Endodermal cell (in vitro differentiated cells): ENCODE measurements at regions not wholly inside any gene's neighbourhood (a gene's known extent, or its start where the extent isn't known, plus 50 kb on each side); places are given as distances from the start of the nearest gene placed in this dataset.

Experiments
- DNase-seq: peaks from one replicate; pipeline ENCODE4 v3.0.0-alpha.2; 2017
- H3K27ac ChIP-seq: 2 replicates; pipeline ENCODE4 v1.5.1; 2013; ENCODE audit warnings: mild to moderate bottlenecking, low read depth, low read length, moderate library complexity
- H3K27me3 ChIP-seq: 2 replicates; pipeline ENCODE4 v1.6.1; 2013; ENCODE audit warnings: mild to moderate bottlenecking, low read length, moderate library complexity; ENCODE audit not compliant: insufficient read depth, control insufficient read depth, poor library complexity, severe bottlenecking
- H3K36me3 ChIP-seq: 2 replicates; pipeline ENCODE4 v1.7.0; 2013; ENCODE audit warnings: mild to moderate bottlenecking, low read length, moderate library complexity; ENCODE audit not compliant: control insufficient read depth, insufficient read depth
- H3K4me1 ChIP-seq: one replicate; pipeline ENCODE4 v1.7.0; 2013; ENCODE audit warnings: low read length; ENCODE audit not compliant: control insufficient read depth, insufficient read depth
- H3K4me3 ChIP-seq: 2 replicates; pipeline ENCODE4 v1.5.1; 2013; ENCODE audit warnings: mild to moderate bottlenecking, low read length, moderate library complexity
- H3K9ac ChIP-seq: 2 replicates; pipeline ENCODE4 v1.6.1; 2013; ENCODE audit warnings: mild to moderate bottlenecking, low read length, moderate library complexity; ENCODE audit not compliant: poor library complexity, severe bottlenecking; ENCODE audit errors: extremely low read depth
- H3K9me3 ChIP-seq: 2 replicates; pipeline ENCODE4 v1.6.1; 2013; ENCODE audit warnings: mild to moderate bottlenecking, low read length, moderate library complexity; ENCODE audit not compliant: control insufficient read depth
- H3K27ac Mint-ChIP-seq: 2 replicates; pipeline ENCODE4 v1.8.0; 2020; ENCODE audit warnings: mixed read lengths
- H3K27me3 Mint-ChIP-seq: 2 replicates; pipeline ENCODE4 v1.8.0; 2021; ENCODE audit warnings: mild to moderate bottlenecking, mixed read lengths; ENCODE audit not compliant: insufficient read depth
- H3K36me3 Mint-ChIP-seq: 2 replicates; pipeline ENCODE4 v1.8.0; 2020; ENCODE audit warnings: low read depth, mixed read lengths
- H3K4me1 Mint-ChIP-seq: 2 replicates; pipeline ENCODE4 v1.8.0; 2020; ENCODE audit warnings: mixed read lengths
- H3K4me3 Mint-ChIP-seq: 2 replicates; pipeline ENCODE4 v1.8.0; 2020; ENCODE audit warnings: mild to moderate bottlenecking, moderate library complexity, mixed read lengths
- H3K9me3 Mint-ChIP-seq: 2 replicates; pipeline ENCODE4 v1.8.0; 2020; ENCODE audit warnings: mild to moderate bottlenecking, mixed read lengths
- WGBS, 2 experiments: methylation state at CpG; one replicate each; pipeline versions ENCODE4 v1.1.5 to v1.1.7; 2013; ENCODE audit warnings: missing lambda C conversion rate in 2 of 2, mixed read lengths in 1 of 2; ENCODE audit not compliant: insufficient coverage in 1 of 2, insufficient read length in 1 of 2; 5-methylcytosine and 5-hydroxymethylcytosine counted together
- TF ChIP-seq, protein P1 (sequence below): fragments of 200-600 bp; sonication (generic); conservative IDR thresholded peaks from 2 replicates; pipeline ENCODE4 v1.5.0; 2021; ENCODE audit warnings: antibody characterized with exemption, mild to moderate bottlenecking

DNA sequence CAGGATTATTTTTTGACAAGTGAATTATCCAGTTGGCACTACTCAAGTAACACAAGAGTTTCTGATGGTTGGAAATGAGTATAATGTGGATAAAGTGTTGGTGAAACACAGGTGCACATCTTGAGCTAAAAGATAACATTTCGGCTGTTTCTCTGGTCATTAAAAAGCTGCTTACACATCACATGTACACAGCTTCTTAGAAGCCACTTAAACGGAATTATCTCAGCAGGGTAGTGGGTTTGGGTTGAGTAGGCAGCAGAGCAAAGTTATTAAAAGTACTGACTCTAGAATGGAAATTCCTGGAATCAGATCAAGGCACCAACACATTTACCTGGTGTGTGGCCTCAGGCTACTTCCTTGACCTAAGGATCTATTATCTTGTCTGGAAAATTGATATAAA is 55.4 kb upstream of the RASSF6 start:
- H3K27me3 Mint-ChIP-seq, result peaks cover 2% of the 10 kb centered on the region
- H3K4me1 Mint-ChIP-seq, result no peaks in the 10 kb centered on the region
- no peak for DNase-seq
- no peak overlapping the region for H3K4me3 Mint-ChIP-seq
- no peak overlapping the region for H3K27ac ChIP-seq
- no peaks in the 10 kb centered on the region for H3K4me1 ChIP-seq
- no peaks in the 10 kb centered on the region for H3K36me3 ChIP-seq
- H3K9me3 Mint-ChIP-seq, result no peaks in the 10 kb centered on the region
- no peak overlapping the region for H3K27ac Mint-ChIP-seq
- no peak overlapping the region for H3K4me3 ChIP-seq
- no peaks in the 10 kb centered on the region for H3K27me3 ChIP-seq
- H3K36me3 Mint-ChIP-seq, result no peaks in the 10 kb centered on the region
- TF ChIP-seq, protein P1, sequence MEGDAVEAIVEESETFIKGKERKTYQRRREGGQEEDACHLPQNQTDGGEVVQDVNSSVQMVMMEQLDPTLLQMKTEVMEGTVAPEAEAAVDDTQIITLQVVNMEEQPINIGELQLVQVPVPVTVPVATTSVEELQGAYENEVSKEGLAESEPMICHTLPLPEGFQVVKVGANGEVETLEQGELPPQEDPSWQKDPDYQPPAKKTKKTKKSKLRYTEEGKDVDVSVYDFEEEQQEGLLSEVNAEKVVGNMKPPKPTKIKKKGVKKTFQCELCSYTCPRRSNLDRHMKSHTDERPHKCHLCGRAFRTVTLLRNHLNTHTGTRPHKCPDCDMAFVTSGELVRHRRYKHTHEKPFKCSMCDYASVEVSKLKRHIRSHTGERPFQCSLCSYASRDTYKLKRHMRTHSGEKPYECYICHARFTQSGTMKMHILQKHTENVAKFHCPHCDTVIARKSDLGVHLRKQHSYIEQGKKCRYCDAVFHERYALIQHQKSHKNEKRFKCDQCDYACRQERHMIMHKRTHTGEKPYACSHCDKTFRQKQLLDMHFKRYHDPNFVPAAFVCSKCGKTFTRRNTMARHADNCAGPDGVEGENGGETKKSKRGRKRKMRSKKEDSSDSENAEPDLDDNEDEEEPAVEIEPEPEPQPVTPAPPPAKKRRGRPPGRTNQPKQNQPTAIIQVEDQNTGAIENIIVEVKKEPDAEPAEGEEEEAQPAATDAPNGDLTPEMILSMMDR, result no peak
- H3K9me3 ChIP-seq, result no peaks in the 10 kb centered on the region
- 89% methylated on average over 2 of the region's 2 CpGs; no CpG with 5 or more reads in 1 of the 2 experiments for WGBS, 2 experiments
- no peak overlapping the region for H3K9ac ChIP-seq

GRCh38 chr4:73676136-73676535 is 55.9 kb upstream of the RASSF6 start:
- Histone ChIP-seq H3K27ac (no peak overlapping the region), H3K36me3 (no peaks in the 10 kb centered on the region), H3K27me3 (no peaks in the 10 kb centered on the region), H3K4me3 (no peak overlapping the region), H3K4me1 (no peaks in the 10 kb centered on the region), H3K9me3 (no peaks in the 10 kb centered on the region), H3K9ac (no peak overlapping the region)
- Mint-ChIP-seq H3K4me3 (no peak overlapping the region), H3K27ac (no peak overlapping the region), H3K27me3 (peaks cover 2% of the 10 kb centered on the region), H3K4me1 (no peaks in the 10 kb centered on the region), H3K9me3 (no peaks in the 10 kb centered on the region), H3K36me3 (no peaks in the 10 kb centered on the region)
- DNase-seq, result no peak
- TF ChIP-seq, protein P1, result no peak
- whole genome bisulfite sequencing, 2 experiments, result 90 to 92% methylated on average over 2 of the region's 2 CpGs

GRCh38 chr4:73676861-73677323 is 56.7 kb upstream of the RASSF6 start:
- no peaks in the 10 kb centered on the region for H3K27me3 ChIP-seq
- DNase-seq, result no peak
- H3K36me3 Mint-ChIP-seq, result no peaks in the 10 kb centered on the region
- TF ChIP-seq, protein P1, result no peak
- H3K4me3 Mint-ChIP-seq, result no peak overlapping the region
- no peak overlapping the region for H3K27ac ChIP-seq
- no peaks in the 10 kb centered on the region for H3K9me3 ChIP-seq
- no peaks in the 10 kb centered on the region for H3K4me1 Mint-ChIP-seq
- H3K4me3 ChIP-seq, result no peak overlapping the region
- H3K36me3 ChIP-seq, result no peaks in the 10 kb centered on the region
- no peak overlapping the region for H3K27ac Mint-ChIP-seq
- WGBS, 2 experiments, result 77 to 94% methylated on average over 4 to 5 of the region's 5 CpGs
- no peaks in the 10 kb centered on the region for H3K4me1 ChIP-seq
- no peak overlapping the region for H3K9ac ChIP-seq
- no peaks in the 10 kb centered on the region for H3K9me3 Mint-ChIP-seq
- peaks cover 2% of the 10 kb centered on the region for H3K27me3 Mint-ChIP-seq
